GM23338 (cell line): ENCODE measurements at regions not wholly inside any gene's neighbourhood (a gene's known extent, or its start where the extent isn't known, plus 50 kb on each side); places are given as distances from the start of the nearest gene placed in this dataset.

Experiments used
- CREB1 ChIP-seq: fragments of 250-450 bp; sonication (Bioruptor Pico); IDR thresholded peaks from 2 replicates; pipeline ENCODE4 v1.5.0; 2020; ENCODE audit warnings: low read depth, mild to moderate bottlenecking, moderate library complexity
- EZH2phosphoT487 ChIP-seq: fragments of 200-600 bp; sonication (generic); IDR thresholded peaks from one replicate; pipeline ENCODE4 v1.8.1; 2018; ENCODE audit warnings: antibody characterized with exemption; ENCODE audit not compliant: unreplicated experiment
- JUNB ChIP-seq: IDR thresholded peaks from one replicate; pipeline ENCODE4 v1.6.1; 2016; ENCODE audit warnings: antibody characterized with exemption; ENCODE audit not compliant: unreplicated experiment
- NANOG ChIP-seq: IDR thresholded peaks from 2 replicates; pipeline ENCODE4 v1.6.1; 2016; ENCODE audit warnings: antibody characterized with exemption, borderline replicate concordance
- POLR2AphosphoS5 ChIP-seq: IDR thresholded peaks from 2 replicates; pipeline ENCODE4 v1.6.1; 2016; ENCODE audit warnings: antibody characterized with exemption, low read depth
- STAT1 ChIP-seq: IDR thresholded peaks from one replicate; pipeline ENCODE4 v1.6.1; 2016; ENCODE audit warnings: antibody characterized with exemption; ENCODE audit not compliant: unreplicated experiment
- TF ChIP-seq, protein P1 (sequence below): fragments of 250-450 bp; sonication (Bioruptor Pico); IDR thresholded peaks from 2 replicates; pipeline ENCODE4 v1.5.0; 2020; ENCODE audit warnings: mild to moderate bottlenecking, moderate library complexity
- TF ChIP-seq, protein P2 (sequence below): IDR thresholded peaks from 2 replicates; pipeline ENCODE4 v1.6.1; 2016; ENCODE audit warnings: antibody characterized with exemption
- TF ChIP-seq, protein P3 (sequence below): IDR thresholded peaks from one replicate; pipeline ENCODE4 v1.6.1; 2018; ENCODE audit warnings: antibody characterized with exemption; ENCODE audit not compliant: unreplicated experiment

DNA sequence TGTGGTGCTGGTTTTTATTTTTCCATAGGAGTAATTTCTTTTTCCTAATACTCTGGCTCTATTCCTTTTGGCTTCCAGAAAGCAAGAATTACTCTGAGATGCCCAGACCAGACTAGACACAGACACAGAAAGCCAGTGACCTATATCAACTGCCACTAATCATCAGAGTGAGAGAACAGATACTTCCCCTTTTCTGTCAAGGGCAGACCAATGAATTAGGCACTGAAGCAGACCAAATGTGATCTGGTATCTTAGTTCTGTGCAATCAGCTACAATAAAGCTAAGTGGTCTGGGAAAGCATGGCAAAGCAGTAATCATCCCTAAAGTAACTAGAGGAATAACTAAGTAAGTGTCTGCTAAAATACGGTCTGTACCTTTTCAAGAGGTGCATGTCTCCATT is 239.1 kb downstream of the ELAVL2 start (continued):
- TF ChIP-seq, protein P1, sequence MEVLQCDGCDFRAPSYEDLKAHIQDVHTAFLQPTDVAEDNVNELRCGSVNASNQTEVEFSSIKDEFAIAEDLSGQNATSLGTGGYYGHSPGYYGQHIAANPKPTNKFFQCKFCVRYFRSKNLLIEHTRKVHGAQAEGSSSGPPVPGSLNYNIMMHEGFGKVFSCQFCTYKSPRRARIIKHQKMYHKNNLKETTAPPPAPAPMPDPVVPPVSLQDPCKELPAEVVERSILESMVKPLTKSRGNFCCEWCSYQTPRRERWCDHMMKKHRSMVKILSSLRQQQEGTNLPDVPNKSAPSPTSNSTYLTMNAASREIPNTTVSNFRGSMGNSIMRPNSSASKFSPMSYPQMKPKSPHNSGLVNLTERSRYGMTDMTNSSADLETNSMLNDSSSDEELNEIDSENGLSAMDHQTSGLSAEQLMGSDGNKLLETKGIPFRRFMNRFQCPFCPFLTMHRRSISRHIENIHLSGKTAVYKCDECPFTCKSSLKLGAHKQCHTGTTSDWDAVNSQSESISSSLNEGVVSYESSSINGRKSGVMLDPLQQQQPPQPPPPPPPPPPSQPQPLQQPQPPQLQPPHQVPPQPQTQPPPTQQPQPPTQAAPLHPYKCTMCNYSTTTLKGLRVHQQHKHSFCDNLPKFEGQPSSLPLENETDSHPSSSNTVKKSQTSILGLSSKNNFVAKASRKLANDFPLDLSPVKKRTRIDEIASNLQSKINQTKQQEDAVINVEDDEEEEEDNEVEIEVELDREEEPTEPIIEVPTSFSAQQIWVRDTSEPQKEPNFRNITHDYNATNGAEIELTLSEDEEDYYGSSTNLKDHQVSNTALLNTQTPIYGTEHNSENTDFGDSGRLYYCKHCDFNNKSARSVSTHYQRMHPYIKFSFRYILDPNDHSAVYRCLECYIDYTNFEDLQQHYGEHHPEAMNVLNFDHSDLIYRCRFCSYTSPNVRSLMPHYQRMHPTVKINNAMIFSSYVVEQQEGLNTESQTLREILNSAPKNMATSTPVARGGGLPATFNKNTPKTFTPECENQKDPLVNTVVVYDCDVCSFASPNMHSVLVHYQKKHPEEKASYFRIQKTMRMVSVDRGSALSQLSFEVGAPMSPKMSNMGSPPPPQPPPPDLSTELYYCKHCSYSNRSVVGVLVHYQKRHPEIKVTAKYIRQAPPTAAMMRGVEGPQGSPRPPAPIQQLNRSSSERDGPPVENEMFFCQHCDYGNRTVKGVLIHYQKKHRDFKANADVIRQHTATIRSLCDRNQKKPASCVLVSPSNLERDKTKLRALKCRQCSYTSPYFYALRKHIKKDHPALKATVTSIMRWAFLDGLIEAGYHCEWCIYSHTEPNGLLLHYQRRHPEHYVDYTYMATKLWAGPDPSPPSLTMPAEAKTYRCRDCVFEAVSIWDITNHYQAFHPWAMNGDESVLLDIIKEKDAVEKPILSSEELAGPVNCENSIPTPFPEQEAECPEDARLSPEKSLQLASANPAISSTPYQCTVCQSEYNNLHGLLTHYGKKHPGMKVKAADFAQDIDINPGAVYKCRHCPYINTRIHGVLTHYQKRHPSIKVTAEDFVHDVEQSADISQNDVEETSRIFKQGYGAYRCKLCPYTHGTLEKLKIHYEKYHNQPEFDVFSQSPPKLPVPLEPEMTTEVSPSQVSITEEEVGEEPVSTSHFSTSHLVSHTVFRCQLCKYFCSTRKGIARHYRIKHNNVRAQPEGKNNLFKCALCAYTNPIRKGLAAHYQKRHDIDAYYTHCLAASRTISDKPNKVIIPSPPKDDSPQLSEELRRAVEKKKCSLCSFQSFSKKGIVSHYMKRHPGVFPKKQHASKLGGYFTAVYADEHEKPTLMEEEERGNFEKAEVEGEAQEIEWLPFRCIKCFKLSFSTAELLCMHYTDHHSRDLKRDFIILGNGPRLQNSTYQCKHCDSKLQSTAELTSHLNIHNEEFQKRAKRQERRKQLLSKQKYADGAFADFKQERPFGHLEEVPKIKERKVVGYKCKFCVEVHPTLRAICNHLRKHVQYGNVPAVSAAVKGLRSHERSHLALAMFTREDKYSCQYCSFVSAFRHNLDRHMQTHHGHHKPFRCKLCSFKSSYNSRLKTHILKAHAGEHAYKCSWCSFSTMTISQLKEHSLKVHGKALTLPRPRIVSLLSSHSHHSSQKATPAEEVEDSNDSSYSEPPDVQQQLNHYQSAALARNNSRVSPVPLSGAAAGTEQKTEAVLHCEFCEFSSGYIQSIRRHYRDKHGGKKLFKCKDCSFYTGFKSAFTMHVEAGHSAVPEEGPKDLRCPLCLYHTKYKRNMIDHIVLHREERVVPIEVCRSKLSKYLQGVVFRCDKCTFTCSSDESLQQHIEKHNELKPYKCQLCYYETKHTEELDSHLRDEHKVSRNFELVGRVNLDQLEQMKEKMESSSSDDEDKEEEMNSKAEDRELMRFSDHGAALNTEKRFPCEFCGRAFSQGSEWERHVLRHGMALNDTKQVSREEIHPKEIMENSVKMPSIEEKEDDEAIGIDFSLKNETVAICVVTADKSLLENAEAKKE (CRISPR knock-in tag): no peak
- TF ChIP-seq POLR2AphosphoS5 (no peak), JUNB (no peak), EZH2phosphoT487 (no peak), CREB1 (CRISPR knock-in tag) (no peak), STAT1 (no peak), NANOG (no peak)
- TF ChIP-seq, protein P2, sequence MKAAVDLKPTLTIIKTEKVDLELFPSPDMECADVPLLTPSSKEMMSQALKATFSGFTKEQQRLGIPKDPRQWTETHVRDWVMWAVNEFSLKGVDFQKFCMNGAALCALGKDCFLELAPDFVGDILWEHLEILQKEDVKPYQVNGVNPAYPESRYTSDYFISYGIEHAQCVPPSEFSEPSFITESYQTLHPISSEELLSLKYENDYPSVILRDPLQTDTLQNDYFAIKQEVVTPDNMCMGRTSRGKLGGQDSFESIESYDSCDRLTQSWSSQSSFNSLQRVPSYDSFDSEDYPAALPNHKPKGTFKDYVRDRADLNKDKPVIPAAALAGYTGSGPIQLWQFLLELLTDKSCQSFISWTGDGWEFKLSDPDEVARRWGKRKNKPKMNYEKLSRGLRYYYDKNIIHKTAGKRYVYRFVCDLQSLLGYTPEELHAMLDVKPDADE: no peak
- TF ChIP-seq, protein P3, sequence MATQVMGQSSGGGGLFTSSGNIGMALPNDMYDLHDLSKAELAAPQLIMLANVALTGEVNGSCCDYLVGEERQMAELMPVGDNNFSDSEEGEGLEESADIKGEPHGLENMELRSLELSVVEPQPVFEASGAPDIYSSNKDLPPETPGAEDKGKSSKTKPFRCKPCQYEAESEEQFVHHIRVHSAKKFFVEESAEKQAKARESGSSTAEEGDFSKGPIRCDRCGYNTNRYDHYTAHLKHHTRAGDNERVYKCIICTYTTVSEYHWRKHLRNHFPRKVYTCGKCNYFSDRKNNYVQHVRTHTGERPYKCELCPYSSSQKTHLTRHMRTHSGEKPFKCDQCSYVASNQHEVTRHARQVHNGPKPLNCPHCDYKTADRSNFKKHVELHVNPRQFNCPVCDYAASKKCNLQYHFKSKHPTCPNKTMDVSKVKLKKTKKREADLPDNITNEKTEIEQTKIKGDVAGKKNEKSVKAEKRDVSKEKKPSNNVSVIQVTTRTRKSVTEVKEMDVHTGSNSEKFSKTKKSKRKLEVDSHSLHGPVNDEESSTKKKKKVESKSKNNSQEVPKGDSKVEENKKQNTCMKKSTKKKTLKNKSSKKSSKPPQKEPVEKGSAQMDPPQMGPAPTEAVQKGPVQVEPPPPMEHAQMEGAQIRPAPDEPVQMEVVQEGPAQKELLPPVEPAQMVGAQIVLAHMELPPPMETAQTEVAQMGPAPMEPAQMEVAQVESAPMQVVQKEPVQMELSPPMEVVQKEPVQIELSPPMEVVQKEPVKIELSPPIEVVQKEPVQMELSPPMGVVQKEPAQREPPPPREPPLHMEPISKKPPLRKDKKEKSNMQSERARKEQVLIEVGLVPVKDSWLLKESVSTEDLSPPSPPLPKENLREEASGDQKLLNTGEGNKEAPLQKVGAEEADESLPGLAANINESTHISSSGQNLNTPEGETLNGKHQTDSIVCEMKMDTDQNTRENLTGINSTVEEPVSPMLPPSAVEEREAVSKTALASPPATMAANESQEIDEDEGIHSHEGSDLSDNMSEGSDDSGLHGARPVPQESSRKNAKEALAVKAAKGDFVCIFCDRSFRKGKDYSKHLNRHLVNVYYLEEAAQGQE: no peak
